ENCODE measurements at regions not wholly inside any gene's neighbourhood (a gene's known extent, or its start where the extent isn't known, plus 50 kb on each side); places are given as distances from the start of the nearest gene placed in this dataset.
"Not testable (repeated sequence)": the region's sequence is repeated elsewhere in the genome, so short reads cannot be mapped to it uniquely, and the experiment has no call there.

- peak; percentile 37 for DNase-seq
Measured at GRCh38 chr4:66357316-66357715, 687.0 kb upstream of the EPHA5 start.

GRCh38 chr4:66355328-66355727, 685.0 kb upstream of the EPHA5 start:
- no peak for DNase-seq

- DNase-seq, result no peak
Measured at GRCh38 chr4:66351761-66352160, 681.5 kb upstream of the EPHA5 start.

- no peak for DNase-seq
Measured at GRCh38 chr4:66340286-66340893, 670.1 kb upstream of the EPHA5 start.

GRCh38 chr4:66339007-66339406, 668.7 kb upstream of the EPHA5 start:
- no peak for DNase-seq

- DNase-seq, result no peak
Measured at GRCh38 chr4:66331761-66332160, 661.5 kb upstream of the EPHA5 start.

- no peak for DNase-seq
Measured at GRCh38 chr4:66330125-66330524, 659.8 kb upstream of the EPHA5 start.

GRCh38 chr4:66328803-66329574, 658.7 kb upstream of the EPHA5 start:
- DNase-seq, result peak; percentile 85

- no peak for DNase-seq
Measured at GRCh38 chr4:66307641-66308438, 637.6 kb upstream of the EPHA5 start.

GRCh38 chr4:66300336-66300934, 630.1 kb upstream of the EPHA5 start:
- DNase-seq, result no peak

- DNase-seq, result no peak
Measured at GRCh38 chr4:66298569-66298968, 628.3 kb upstream of the EPHA5 start.

GRCh38 chr4:66297703-66298102, 627.4 kb upstream of the EPHA5 start:
- DNase-seq, result peak; percentile 2

- no peak for DNase-seq
Measured at GRCh38 chr4:66294638-66295037, 624.3 kb upstream of the EPHA5 start.

- no peak for DNase-seq
Measured at GRCh38 chr4:66284991-66285451, 614.7 kb upstream of the EPHA5 start.

GRCh38 chr4:66279084-66279483, 608.8 kb upstream of the EPHA5 start:
- no peak for DNase-seq

- DNase-seq, result peak; percentile 1
Measured at GRCh38 chr4:66275411-66276038, 605.2 kb upstream of the EPHA5 start.

- DNase-seq, result no peak
Measured at GRCh38 chr4:66273110-66273509, 602.8 kb upstream of the EPHA5 start.

GRCh38 chr4:66270356-66270755, 600.1 kb upstream of the EPHA5 start:
- not testable (repeated sequence) for DNase-seq

GRCh38 chr4:66266554-66266953, 596.3 kb upstream of the EPHA5 start:
- DNase-seq, result not testable (repeated sequence)

GRCh38 chr4:66266035-66266434, 595.7 kb upstream of the EPHA5 start:
- peak; percentile 19 for DNase-seq

GRCh38 chr4:66252291-66252690, 582.0 kb upstream of the EPHA5 start:
- no peak for DNase-seq

- DNase-seq, result peak; percentile 38
Measured at GRCh38 chr4:66246643-66247042, 576.4 kb upstream of the EPHA5 start.

GRCh38 chr4:66235876-66236275, 565.6 kb upstream of the EPHA5 start:
- no peak for DNase-seq
